Activated CD4-positive, alpha-beta T cell treated with anti-CD3 and anti-CD28 coated beads for 36 hours (primary cell): ENCODE measurements at regions not wholly inside any gene's neighbourhood (a gene's known extent, or its start where the extent isn't known, plus 50 kb on each side); places are given as distances from the start of the nearest gene placed in this dataset.

Experiments used
- ATAC-seq: fragments of 200-7000 bp; cut with Tn5 transposase; one replicate; pipeline ENCODE4 v1.10.0; 2021; ENCODE audit warnings: mild to moderate bottlenecking, moderate library complexity
- CTCF ChIA-PET: fragments of 350-600 bp; sonication (Branson Sonifier 250); formaldehyde crosslinking; loops from one replicate; lab custom pipeline; 2021; ENCODE audit warnings: antibody characterized with exemption; lab: Charles Lee
- POLR2A ChIA-PET: fragments of 350-600 bp; sonication (Branson Sonifier 250); formaldehyde crosslinking; loops from one replicate; lab custom pipeline; 2021; ENCODE audit warnings: antibody characterized with exemption, inconsistent platforms; lab: Charles Lee
- DNase-seq: peaks from one replicate; pipeline ENCODE4 v3.0.0-alpha.2; 2020
- H3K27ac Mint-ChIP-seq: one replicate; pipeline ENCODE4 v1.8.0; 2021; ENCODE audit warnings: mixed read lengths
- H3K27me3 Mint-ChIP-seq: one replicate; pipeline ENCODE4 v1.8.0; 2021; ENCODE audit warnings: mixed read lengths
- H3K36me3 Mint-ChIP-seq: one replicate; pipeline ENCODE4 v1.8.0; 2021; ENCODE audit warnings: low read depth, mixed read lengths
- H3K4me1 Mint-ChIP-seq: one replicate; pipeline ENCODE4 v1.8.0; 2021; ENCODE audit warnings: mixed read lengths
- H3K4me3 Mint-ChIP-seq: one replicate; pipeline ENCODE4 v1.8.0; 2021; ENCODE audit warnings: mild to moderate bottlenecking, moderate library complexity, mixed read lengths
- H3K9me3 Mint-ChIP-seq: one replicate; pipeline ENCODE4 v1.8.0; 2021; ENCODE audit warnings: low read depth, mixed read lengths
- intact Hi-C, 2 experiments: fragments of 100-400 bp; cut with DNase I in 1 of 2; cut with micrococcal nuclease in 1 of 2; formaldehyde crosslinking; loops; one replicate each; pipeline versions ENCODE4 v1.14.2 to v1.15.1; 2022 to 2024; cut with DNase I, micrococcal nuclease

DNA sequence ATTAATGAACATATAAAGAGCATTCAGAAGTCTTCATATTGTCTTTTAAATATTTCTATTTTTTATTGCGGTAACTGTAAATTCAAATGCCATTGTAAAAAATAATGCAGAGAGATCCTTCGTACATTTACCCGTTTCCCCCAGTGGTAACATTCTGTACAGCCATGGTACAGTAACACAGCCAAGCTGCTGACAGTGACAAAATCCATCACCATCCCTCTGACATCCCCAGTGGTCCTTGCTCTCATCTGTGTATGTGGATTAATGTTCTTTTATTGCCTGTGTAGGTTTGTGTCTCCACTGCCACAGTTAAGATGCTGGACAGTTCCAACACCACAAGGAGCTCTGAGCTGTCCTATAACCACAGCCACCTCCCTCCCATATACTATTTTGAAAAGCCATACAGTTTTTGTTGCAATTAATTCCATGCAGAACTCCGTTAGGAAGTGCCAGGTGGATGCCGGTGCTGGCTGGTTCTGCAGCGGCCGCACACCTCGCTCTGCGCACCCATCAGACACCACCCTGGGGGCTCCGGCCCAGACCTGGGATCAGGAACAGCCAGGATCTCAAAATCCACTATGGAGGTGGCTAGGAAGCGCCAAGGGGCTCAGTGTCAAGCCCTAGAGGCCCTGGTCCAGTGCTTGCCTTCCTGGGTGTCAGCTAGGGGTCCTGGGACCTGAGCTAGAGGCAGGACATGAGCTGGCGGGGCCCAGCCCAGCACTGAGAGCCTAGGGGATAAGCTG is 93.1 kb upstream of the PMEPA1 start:
- H3K9me3 Mint-ChIP-seq = no peaks in the 10 kb centered on the region
- ATAC-seq = no peak
- POLR2A ChIA-PET = no interaction called here

DNA sequence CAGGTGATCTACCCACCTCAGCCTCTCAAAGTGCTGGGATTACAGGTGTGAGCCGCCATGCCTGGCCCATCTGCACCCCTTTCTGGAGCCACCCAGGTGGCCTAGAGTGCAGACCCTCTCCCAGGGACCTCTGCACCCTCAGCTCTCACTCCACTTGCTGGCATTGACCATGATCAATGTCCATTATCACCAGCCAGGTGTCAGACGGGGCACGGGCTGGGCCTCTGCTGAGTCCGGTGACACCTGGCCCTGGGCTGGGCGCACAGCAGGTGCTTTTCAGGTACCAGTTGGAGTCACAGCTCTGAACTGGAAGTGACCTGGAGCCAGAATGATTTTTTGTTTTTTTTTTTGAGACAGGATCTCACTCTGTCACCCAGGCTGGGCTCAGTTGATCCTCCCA is 91.8 kb upstream of the PMEPA1 start:
- CTCF ChIA-PET = interaction anchor here (0.6 kb wide), 1 partner anchor 19 kb away, joined by 3 read pairs; no protein-coding TSS in a partner anchor

More for the DNA sequence above, 93.1 kb upstream of the PMEPA1 start:
- CTCF ChIA-PET = interaction anchor here (0.6 kb wide), 1 partner anchor 76 kb away, joined by 3 read pairs; no protein-coding TSS in a partner anchor
- no peak overlapping the region for H3K27ac Mint-ChIP-seq
- H3K4me3 Mint-ChIP-seq = no peak overlapping the region
- no peaks in the 10 kb centered on the region for H3K36me3 Mint-ChIP-seq
- no peaks in the 10 kb centered on the region for H3K27me3 Mint-ChIP-seq
- DNase-seq = no peak
- H3K4me1 Mint-ChIP-seq = no peaks in the 10 kb centered on the region
- intact Hi-C loops = no loop called here

DNA sequence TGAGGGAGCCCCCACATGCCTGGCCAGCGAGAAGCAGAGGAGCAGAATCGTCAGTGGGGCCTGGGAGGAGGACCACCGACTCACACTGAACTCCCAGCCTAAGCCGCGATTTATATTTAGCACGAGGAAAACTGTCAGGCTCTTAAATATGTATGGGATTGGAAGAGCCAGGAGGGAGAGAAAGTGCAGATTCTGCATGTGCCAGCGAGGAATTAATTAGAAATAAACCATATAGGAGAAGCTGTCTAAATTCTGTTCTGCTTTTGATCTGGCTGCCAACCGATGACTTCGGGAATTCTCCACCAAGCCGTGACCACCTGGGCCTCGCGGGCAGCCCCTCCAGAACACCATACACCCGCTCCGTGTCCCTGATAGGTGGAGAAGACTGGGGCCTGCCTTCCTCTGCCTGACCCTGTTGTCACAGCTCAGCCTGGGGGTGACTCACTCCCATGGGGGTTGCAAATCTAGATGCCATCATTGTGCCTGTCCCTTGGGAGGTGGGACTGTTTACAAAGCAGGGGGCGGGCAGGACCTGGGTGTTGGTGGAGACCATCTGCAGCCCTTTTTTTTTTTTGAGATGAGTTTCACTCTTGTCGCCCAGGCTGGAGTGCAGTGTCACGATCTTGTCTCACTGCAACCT is 91.1 kb upstream of the PMEPA1 start:
- Mint-ChIP-seq H3K27me3 (no peaks in the 10 kb centered on the region), H3K4me3 (no peak overlapping the region), H3K4me1 (no peaks in the 10 kb centered on the region), H3K27ac (no peak overlapping the region), H3K36me3 (no peaks in the 10 kb centered on the region), H3K9me3 (no peaks in the 10 kb centered on the region)
- intact Hi-C loops = no loop called here
- DNase-seq (no peak), ATAC-seq (no peak)
- POLR2A ChIA-PET = no interaction called here
- CTCF ChIA-PET = no interaction called here

More for the DNA sequence above, 91.8 kb upstream of the PMEPA1 start:
- H3K4me1 Mint-ChIP-seq = no peaks in the 10 kb centered on the region
- no peaks in the 10 kb centered on the region for H3K27me3 Mint-ChIP-seq
- POLR2A ChIA-PET = no interaction called here
- H3K4me3 Mint-ChIP-seq = no peak overlapping the region
- no peaks in the 10 kb centered on the region for H3K36me3 Mint-ChIP-seq
- ATAC-seq (no peak), DNase-seq (no peak)
- H3K9me3 Mint-ChIP-seq = no peaks in the 10 kb centered on the region
- no peak overlapping the region for H3K27ac Mint-ChIP-seq
- intact Hi-C loops = no loop called here

DNA sequence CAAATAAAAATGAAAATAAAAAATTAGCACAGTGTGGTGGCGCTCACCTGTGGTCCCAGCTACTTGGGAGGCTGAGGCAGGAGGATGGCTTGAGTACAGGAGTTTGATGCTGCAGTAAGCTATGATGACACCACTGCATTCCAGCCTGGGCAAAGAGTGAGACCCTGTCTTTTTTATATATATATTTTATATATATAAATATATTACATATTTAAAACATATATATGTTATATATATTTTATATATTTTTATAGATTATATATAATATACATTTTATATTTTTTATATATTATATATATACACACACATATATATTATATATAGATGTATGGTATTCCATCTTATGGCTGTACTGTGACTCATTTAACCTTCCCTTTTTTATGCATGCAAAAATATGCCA is 87.6 kb upstream of the PMEPA1 start:
- intact Hi-C loops = no loop called here
- Mint-ChIP-seq H3K4me1 (no peaks in the 10 kb centered on the region), H3K9me3 (no peaks in the 10 kb centered on the region), H3K27me3 (no peaks in the 10 kb centered on the region), H3K27ac (no peak overlapping the region), H3K4me3 (no peak overlapping the region), H3K36me3 (no peaks in the 10 kb centered on the region)
- CTCF ChIA-PET = interaction anchor here (0.7 kb wide), 1 partner anchor 15 kb away, joined by 5 read pairs; no protein-coding TSS in a partner anchor
- POLR2A ChIA-PET = no interaction called here
- no peak for DNase-seq
- ATAC-seq = no peak

DNA sequence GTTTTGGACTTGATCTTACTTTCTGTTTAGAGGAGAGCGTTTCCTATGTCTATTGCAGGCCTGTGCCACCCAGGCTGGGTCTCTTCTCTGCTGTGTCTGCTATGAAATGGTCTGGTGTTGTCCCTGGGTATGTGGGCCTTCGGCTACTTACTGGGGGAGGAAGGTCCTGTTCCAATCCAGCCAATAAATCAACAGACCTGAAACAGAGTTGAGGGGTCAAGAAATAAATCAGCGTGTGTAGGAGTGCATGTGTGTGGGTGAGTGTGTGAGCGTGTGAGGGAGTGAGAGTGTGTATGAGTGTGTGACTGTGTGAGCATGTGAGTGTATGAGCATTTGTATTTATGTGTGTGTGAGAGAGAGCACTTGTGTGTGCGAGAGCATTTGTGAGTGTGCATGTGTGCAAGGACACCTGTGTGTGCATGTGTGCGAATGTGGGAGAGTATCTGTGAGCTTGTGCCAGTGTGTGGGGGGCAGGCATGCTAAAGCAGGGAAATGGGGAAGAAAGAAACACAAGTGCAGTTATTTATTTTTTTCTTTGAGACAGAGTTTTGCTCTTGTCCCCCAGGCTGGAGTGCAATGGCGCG is 86.3 kb upstream of the PMEPA1 start:
- no peaks in the 10 kb centered on the region for H3K4me1 Mint-ChIP-seq
- DNase-seq = no peak
- ChIA-PET POLR2A (no interaction called here), CTCF (no interaction called here)
- H3K27me3 Mint-ChIP-seq = no peaks in the 10 kb centered on the region
- no peak overlapping the region for H3K27ac Mint-ChIP-seq
- intact Hi-C loops = no loop called here
- no peaks in the 10 kb centered on the region for H3K9me3 Mint-ChIP-seq
- H3K4me3 Mint-ChIP-seq = no peak overlapping the region
- no peak for ATAC-seq
- H3K36me3 Mint-ChIP-seq = no peaks in the 10 kb centered on the region

DNA sequence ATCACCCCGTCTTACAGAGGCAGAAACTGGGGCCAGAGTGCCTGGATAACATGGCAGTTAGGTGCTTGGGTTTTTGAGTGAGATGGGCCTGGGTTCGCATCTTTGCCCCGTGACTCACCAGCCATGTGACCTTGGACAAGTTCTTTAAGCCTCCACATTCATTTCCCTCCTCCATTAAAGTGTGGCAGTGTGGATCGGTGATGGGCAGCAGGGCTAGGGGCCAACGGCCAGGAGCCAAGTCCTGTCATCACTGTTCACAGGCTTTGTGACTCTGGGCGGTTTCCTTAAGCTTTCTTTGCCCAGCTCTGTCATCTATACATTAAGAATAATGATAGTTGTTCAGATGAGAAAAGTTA is 85.5 kb upstream of the PMEPA1 start:
- H3K36me3 Mint-ChIP-seq = no peaks in the 10 kb centered on the region

DNA sequence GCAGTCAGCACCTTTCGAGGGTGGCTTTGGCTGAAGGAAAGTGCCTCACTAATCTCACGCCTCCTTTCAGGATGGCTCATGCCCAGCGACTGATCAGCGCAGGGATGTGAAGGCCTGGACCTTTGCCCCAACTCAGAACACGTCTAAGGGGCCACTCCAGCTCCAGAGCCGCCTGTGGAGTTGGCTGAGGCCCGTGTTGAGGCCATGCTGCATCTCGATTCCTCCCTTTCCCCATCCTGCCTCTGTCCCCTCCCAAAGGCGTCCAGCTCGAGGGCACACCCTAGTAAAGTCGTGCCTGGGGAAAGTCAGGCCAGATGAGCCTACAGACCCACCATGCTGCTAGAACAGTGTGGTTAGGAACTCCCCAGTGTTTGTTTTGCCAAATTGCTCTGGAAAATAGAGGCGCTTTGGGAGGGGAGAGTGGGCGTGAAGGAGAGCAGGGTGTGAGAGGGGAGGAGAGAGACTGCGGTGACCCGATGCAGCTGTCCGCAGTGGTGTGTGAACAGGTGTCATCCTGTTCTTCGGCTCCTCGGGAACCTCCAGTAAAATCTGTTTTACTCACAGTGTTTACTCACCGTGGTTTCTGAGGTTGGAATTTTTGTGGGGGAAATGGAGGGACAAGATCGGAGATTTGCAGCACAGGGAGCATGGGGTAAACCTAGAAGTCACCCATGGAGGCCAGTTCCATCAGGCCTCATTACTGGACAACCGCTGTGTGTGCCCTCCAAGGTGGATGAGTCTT is 85.0 kb upstream of the PMEPA1 start:
- Mint-ChIP-seq H3K9me3 (no peaks in the 10 kb centered on the region), H3K4me1 (no peaks in the 10 kb centered on the region), H3K27me3 (no peaks in the 10 kb centered on the region), H3K36me3 (no peaks in the 10 kb centered on the region), H3K27ac (no peak overlapping the region), H3K4me3 (no peak overlapping the region)
- no peak for DNase-seq
- no peak for ATAC-seq
- intact Hi-C loops = no loop called here
- ChIA-PET POLR2A (no interaction called here), CTCF (no interaction called here)

More for the DNA sequence above, 85.5 kb upstream of the PMEPA1 start:
- H3K27me3 Mint-ChIP-seq = no peaks in the 10 kb centered on the region
- intact Hi-C loops = no loop called here
- H3K4me3 Mint-ChIP-seq = no peak overlapping the region
- ChIA-PET CTCF (no interaction called here), POLR2A (no interaction called here)
- H3K27ac Mint-ChIP-seq = no peak overlapping the region
- no peaks in the 10 kb centered on the region for H3K9me3 Mint-ChIP-seq
- H3K4me1 Mint-ChIP-seq = no peaks in the 10 kb centered on the region
- no peak for DNase-seq
- no peak for ATAC-seq

DNA sequence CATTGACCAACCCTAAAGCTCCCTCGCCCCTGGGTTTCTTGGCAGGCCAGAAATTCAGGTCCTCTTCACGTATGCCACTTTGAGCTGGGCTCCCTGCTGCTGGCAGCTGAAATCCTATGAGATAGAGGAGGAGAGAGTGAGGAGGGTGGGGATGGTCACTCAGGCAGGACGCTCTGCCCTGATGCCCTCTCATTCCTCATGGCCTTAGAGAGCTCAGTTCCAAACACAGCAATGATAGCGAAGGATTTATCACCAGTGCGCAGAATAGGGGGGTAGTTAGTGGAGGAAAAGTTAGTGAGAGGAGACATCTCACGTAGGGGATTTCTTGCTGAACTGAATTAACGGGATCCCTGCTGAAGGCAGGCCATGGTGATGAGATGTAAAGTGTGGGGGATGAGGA is 84.2 kb upstream of the PMEPA1 start:
- Mint-ChIP-seq H3K27me3 (no peaks in the 10 kb centered on the region), H3K9me3 (no peaks in the 10 kb centered on the region), H3K4me3 (no peak overlapping the region), H3K27ac (no peak overlapping the region), H3K36me3 (no peaks in the 10 kb centered on the region), H3K4me1 (no peaks in the 10 kb centered on the region)
- ChIA-PET CTCF (no interaction called here), POLR2A (no interaction called here)
- intact Hi-C loops = no loop called here
- no peak for DNase-seq
- ATAC-seq = no peak

DNA sequence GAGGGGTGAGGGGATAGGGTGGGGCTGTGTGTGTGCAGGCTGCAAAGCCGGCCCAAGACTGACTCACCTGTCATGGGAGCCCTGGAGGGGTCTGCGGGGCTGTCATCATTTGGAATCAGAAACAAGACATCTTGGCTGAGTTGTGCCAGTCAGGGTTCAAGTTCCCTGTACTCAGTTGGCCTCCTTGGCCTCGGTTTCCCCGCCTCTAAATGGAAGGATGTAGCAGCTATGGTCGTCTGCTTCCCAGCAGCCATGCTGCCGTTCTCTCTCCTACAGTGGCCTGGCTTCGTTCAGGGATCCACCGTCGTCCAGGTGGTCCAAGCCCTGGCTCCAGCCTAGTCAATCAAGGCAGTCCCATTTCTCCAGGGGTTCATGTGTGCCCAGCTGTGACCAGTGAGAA is 83.6 kb upstream of the PMEPA1 start:
- intact Hi-C loops = no loop called here
- DNase-seq (no peak), ATAC-seq (no peak)
- Mint-ChIP-seq H3K4me3 (no peak overlapping the region), H3K27me3 (no peaks in the 10 kb centered on the region), H3K4me1 (no peaks in the 10 kb centered on the region), H3K36me3 (no peaks in the 10 kb centered on the region), H3K27ac (no peak overlapping the region), H3K9me3 (no peaks in the 10 kb centered on the region)
- ChIA-PET CTCF (interaction anchor here (0.7 kb wide), 1 partner anchor 112 kb away, joined by 3 read pairs; no protein-coding TSS in a partner anchor), POLR2A (no interaction called here)

DNA sequence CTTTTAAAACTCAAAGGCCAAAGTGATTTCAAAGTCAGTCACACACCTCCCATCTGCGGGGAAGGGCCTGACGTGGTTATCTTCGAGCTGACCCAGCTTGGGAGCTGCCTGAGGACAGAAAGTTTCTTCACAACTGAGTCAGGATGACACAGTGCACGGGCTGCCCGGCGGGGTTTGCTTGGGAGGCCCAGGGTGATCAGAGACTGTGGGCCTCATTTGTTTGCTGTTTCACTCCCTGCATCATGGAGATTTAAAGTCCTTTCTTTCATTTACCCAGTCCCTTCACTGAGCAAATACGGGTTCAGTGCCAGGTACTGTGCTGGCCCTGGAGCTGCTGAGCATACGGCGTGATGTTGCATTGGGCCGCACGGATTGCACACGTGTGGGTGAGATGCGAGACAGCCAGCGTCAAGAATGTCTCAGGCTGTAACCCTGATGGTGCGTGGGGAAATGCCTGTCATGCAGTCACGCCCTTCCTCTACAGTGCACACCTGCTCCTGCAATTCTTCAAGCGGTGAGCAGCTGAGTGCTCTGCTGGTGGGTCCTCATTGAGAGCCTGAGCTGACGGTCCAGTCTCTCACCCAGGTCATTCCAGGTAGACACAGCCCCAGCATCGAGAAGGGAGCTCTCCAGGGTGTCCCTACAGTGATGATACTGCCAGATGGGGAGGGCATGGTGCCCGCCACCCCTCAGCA is 82.7 kb upstream of the PMEPA1 start:
- Mint-ChIP-seq H3K27me3 (no peaks in the 10 kb centered on the region), H3K27ac (no peak overlapping the region), H3K36me3 (no peaks in the 10 kb centered on the region), H3K9me3 (no peaks in the 10 kb centered on the region), H3K4me3 (no peak overlapping the region), H3K4me1 (no peaks in the 10 kb centered on the region)
- ATAC-seq (no peak), DNase-seq (no peak)
- intact Hi-C loops = no loop called here
- CTCF ChIA-PET = interaction anchor here (0.7 kb wide), 1 partner anchor 111 kb away, joined by 3 read pairs; no protein-coding TSS in a partner anchor
- POLR2A ChIA-PET = no interaction called here

DNA sequence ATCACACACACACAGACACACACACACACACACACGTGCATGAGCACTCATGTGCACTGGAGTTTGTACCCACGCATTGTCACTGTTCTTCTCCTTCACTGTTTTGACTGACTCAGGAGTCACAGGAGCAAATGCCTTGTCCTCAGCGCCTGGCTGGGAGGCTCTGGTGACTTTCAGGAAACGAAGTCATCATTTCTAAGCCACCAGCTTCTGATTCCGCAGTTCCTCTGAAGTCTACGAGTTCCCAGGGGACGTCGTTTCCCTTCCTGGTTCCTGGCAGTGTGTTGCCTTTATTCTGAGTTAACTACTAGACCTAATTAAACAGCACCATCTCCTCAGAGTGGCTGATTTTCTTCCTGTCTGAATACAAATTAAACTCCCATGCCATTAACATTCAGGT is 82.2 kb upstream of the PMEPA1 start:
- intact Hi-C loops = no loop called here
- H3K4me1 Mint-ChIP-seq = no peaks in the 10 kb centered on the region
- H3K9me3 Mint-ChIP-seq = no peaks in the 10 kb centered on the region
- DNase-seq = no peak
- POLR2A ChIA-PET = no interaction called here
- no peak overlapping the region for H3K27ac Mint-ChIP-seq
- CTCF ChIA-PET = no interaction called here
- H3K27me3 Mint-ChIP-seq = no peaks in the 10 kb centered on the region
- no peak for ATAC-seq
- H3K36me3 Mint-ChIP-seq = no peaks in the 10 kb centered on the region
- no peak overlapping the region for H3K4me3 Mint-ChIP-seq
